Cardiac fibroblast (primary cell): ENCODE measurements at regions not wholly inside any gene's neighbourhood (a gene's known extent, or its start where the extent isn't known, plus 50 kb on each side); places are given as distances from the start of the nearest gene placed in this dataset.

Source experiments
- DNase-seq, 2 donors: peaks; one replicate each; pipeline versions ENCODE4 v3.0.0 to v3.0.0-alpha.2; 2010; ENCODE audit warnings: low read depth in 2 of 2
- H3K4me3 ChIP-seq, 2 donors: replicated peaks in 1 of 2; 1 replicate in 1 of 2; 2 replicates in 1 of 2; pipeline ENCODE4 v1.5.1; 2011; ENCODE audit warnings: low read depth in 2 of 2, low read length in 2 of 2, mild to moderate bottlenecking in 2 of 2, moderate library complexity in 1 of 2
- TF ChIP-seq, protein P1 (sequence below): IDR thresholded peaks from one replicate; pipeline ENCODE4 v1.5.1; 2011; ENCODE audit warnings: low read depth, mild to moderate bottlenecking, low read length, inconsistent platforms

DNA sequence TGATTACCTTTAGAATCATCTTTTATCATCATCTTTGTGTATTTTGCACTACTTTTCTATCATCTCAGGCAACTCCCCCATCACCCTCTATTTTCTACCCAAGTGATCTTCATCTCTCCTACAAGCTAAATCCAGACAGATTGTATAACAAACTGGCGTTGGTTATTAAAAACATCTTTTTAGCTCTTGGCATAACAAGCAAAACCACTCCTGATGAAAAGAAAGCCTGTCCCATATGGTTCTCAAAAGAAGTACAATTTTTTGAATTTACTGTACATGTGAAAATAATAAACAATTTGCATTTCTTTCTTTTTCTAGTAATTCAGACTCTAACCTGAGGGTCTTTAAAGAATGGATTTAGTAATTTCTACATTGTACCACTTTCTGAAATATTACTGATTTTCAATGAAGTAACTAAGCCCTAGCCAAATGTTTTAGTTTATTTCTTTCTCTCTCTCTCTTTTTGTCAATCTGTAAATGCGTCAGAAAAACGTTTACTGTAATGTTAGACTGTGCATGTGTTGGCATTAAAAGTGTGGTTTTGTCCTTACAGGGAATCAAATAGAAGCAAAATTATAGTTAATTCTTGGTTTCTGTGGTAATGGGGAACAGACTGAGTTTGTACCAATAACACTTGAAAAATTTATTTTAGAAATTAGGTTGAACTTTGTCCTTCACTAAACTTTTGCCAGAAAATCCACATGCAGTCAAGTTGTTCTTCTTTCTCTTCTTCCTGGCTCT, 52.5 kb upstream of the RPS23 start:
- no peak overlapping the region for H3K4me3 ChIP-seq
- TF ChIP-seq, protein P1, sequence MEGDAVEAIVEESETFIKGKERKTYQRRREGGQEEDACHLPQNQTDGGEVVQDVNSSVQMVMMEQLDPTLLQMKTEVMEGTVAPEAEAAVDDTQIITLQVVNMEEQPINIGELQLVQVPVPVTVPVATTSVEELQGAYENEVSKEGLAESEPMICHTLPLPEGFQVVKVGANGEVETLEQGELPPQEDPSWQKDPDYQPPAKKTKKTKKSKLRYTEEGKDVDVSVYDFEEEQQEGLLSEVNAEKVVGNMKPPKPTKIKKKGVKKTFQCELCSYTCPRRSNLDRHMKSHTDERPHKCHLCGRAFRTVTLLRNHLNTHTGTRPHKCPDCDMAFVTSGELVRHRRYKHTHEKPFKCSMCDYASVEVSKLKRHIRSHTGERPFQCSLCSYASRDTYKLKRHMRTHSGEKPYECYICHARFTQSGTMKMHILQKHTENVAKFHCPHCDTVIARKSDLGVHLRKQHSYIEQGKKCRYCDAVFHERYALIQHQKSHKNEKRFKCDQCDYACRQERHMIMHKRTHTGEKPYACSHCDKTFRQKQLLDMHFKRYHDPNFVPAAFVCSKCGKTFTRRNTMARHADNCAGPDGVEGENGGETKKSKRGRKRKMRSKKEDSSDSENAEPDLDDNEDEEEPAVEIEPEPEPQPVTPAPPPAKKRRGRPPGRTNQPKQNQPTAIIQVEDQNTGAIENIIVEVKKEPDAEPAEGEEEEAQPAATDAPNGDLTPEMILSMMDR: no peak
- no peak for DNase-seq

DNA sequence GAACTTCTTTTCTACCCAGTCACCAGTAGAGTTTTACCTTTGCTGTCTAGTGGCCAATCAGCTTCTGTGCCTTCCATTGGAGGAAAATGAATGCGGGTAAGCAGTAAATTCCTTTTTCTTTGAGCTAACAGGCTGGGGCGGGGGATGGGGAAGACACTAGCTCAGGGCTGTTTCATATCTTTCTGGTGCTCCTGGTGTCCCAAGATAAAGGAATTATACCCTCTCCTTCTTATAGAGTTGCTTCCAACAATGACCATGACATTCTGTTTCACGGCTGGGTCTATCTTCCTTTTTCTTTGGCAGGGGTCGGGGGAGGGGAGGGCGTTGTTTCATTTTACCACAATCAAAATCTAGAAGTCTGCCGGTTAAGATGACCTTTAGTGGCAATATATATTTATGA, 51.2 kb upstream of the RPS23 start:
- DNase-seq: no peak
- TF ChIP-seq, protein P1: no peak
- no peak overlapping the region for H3K4me3 ChIP-seq
